Kidney (tissue), 13 donors: ENCODE measurements at regions not wholly inside any gene's neighbourhood (a gene's known extent, or its start where the extent isn't known, plus 50 kb on each side); places are given as distances from the start of the nearest gene placed in this dataset.

ENCODE experiments used
- DNase-seq, 5 donors: peaks; one replicate each; pipeline ENCODE4 v3.0.0-alpha.2; 2013 to 2020
- FAIRE-seq: peaks from 2 replicates; lab custom pipeline; 2012; peaks lifted over from hg19 to GRCh38; lab: Jason Lieb, UNC
- H3K27ac ChIP-seq, 2 donors: one replicate each; pipeline ENCODE4 v1.7.0; 2013; ENCODE audit warnings: low read depth in 2 of 2, low read length in 2 of 2, inconsistent platforms in 1 of 2
- H3K27me3 ChIP-seq: one replicate; pipeline ENCODE4 v1.7.1; 2013; ENCODE audit warnings: low read length, inconsistent platforms; ENCODE audit not compliant: control insufficient read depth, insufficient read depth
- H3K36me3 ChIP-seq, 3 donors: one replicate each; pipeline versions ENCODE4 v1.7.0 to v1.7.1; 2013; ENCODE audit warnings: low read length in 3 of 3, control low read depth in 1 of 3, inconsistent platforms in 1 of 3; ENCODE audit not compliant: insufficient read depth in 3 of 3, control insufficient read depth in 2 of 3
- H3K4me1 ChIP-seq, 3 donors: one replicate each; pipeline versions ENCODE4 v1.7.0 to v1.7.1; 2013; ENCODE audit warnings: low read length in 3 of 3, inconsistent platforms in 1 of 3, low read depth in 1 of 3; ENCODE audit not compliant: control insufficient read depth in 2 of 3, insufficient read depth in 2 of 3
- H3K4me3 ChIP-seq, 3 donors: one replicate each; pipeline versions ENCODE4 v1.7.0 to v1.8.1; 2013; ENCODE audit warnings: low read length in 3 of 3, control low read depth in 1 of 3, inconsistent platforms in 1 of 3
- H3K9ac ChIP-seq, 3 donors: one replicate each; pipeline versions ENCODE4 v1.7.0 to v1.7.1; 2013; ENCODE audit warnings: low read length in 3 of 3, control low read depth in 1 of 3, inconsistent platforms in 1 of 3
- H3K9me3 ChIP-seq, 3 donors: one replicate each; pipeline versions ENCODE4 v1.7.0 to v1.7.1; 2013; ENCODE audit warnings: low read length in 3 of 3, control low read depth in 1 of 3, inconsistent platforms in 1 of 3; ENCODE audit not compliant: control insufficient read depth in 2 of 3, insufficient read depth in 1 of 3
- CTCF ChIP-seq: IDR thresholded peaks from 3 replicates; pipeline ENCODE4 v1.5.1; 2012; ENCODE audit warnings: mild to moderate bottlenecking, moderate library complexity, borderline replicate concordance; ENCODE audit not compliant: insufficient read depth; ENCODE audit errors: extremely low read depth
- intact Hi-C: fragments of 100-400 bp; cut with DNase I; formaldehyde crosslinking; loops from one replicate; pipeline ENCODE4 v1.11.1; 2022
- donor health status: control.
- donor health status: control.
- donor health status: control.
- donor health status: control.
- donor health status: control.
- donor health status: DM: yes; HTN: yes; CAD: no.
- donor health status: Normal renal cell carcinoma (clear cell type).

GRCh38 chr1:234866007-234866866, 256.3 kb upstream of the IRF2BP2 start:
- DNase-seq, result no peak
- TF ChIP-seq CTCF, result no peak
- H3K9me3 ChIP-seq, result no peaks in the 10 kb centered on the region
- H3K27me3 ChIP-seq, result no peaks in the 10 kb centered on the region
- intact Hi-C loops, result no loop called here
- H3K4me1 ChIP-seq, result peaks cover 2 to 22% (median 11%) of the 10 kb centered on the region in 3 donors
- H3K27ac ChIP-seq, result no peak overlapping the region
- H3K9ac ChIP-seq, result no peak overlapping the region
- H3K36me3 ChIP-seq, result no peaks in the 10 kb centered on the region
- no peak for FAIRE-seq
- no peak overlapping the region for H3K4me3 ChIP-seq

- no peaks in the 10 kb centered on the region for H3K27me3 ChIP-seq
- intact Hi-C loops, result no loop called here
- no peak overlapping the region for H3K4me3 ChIP-seq
- TF ChIP-seq CTCF, result no peak
- no peak for FAIRE-seq
- DNase-seq, result no peak
- no peaks in the 10 kb centered on the region for H3K36me3 ChIP-seq
- H3K27ac ChIP-seq, result no peak overlapping the region
- peaks cover 2 to 22% (median 11%) of the 10 kb centered on the region in 3 donors for H3K4me1 ChIP-seq
- H3K9ac ChIP-seq, result no peak overlapping the region
- H3K9me3 ChIP-seq, result no peaks in the 10 kb centered on the region
Observed at GRCh38 chr1:234865171-234866006, 255.4 kb upstream of the IRF2BP2 start.

DNA sequence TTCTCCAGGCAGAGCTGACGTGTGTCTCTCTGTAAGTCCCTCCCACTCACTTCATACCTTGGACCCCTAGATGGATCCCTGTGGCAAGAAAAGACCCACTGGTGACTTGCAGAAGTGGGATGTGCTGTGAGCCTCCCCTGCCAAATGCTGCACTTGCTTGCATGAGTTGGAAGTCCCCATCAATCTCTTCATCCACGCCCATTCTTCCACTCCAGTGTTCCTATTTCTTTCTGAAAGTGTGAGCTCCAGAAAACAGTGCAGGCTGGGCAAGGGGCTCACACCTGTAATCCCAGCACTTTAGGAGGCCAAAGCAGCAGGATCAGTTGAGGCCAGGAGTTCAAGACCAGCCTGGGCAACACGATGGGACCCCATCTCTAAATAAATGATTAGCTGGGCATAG, 254.1 kb upstream of the IRF2BP2 start:
- no peaks in the 10 kb centered on the region for H3K27me3 ChIP-seq
- no peak for TF ChIP-seq CTCF
- intact Hi-C loops, result no loop called here
- no peak overlapping the region for H3K4me3 ChIP-seq
- peak in 1 of 5 donors; percentile 24 for DNase-seq
- no peaks in the 10 kb centered on the region for H3K36me3 ChIP-seq
- H3K27ac ChIP-seq, result no peak overlapping the region
- no peak overlapping the region for H3K9ac ChIP-seq
- peaks cover 2 to 22% (median 11%) of the 10 kb centered on the region in 3 donors for H3K4me1 ChIP-seq
- FAIRE-seq, result no peak
- H3K9me3 ChIP-seq, result no peaks in the 10 kb centered on the region
